Liver (tissue), 3 donors: ENCODE measurements at regions not wholly inside any gene's neighbourhood (a gene's known extent, or its start where the extent isn't known, plus 50 kb on each side); places are given as distances from the start of the nearest gene placed in this dataset.

ENCODE experiments used
- EGR1 ChIP-seq, 2 donors: IDR thresholded peaks; 2 replicates each; pipeline ENCODE4 v1.6.1; 2016 to 2018; ENCODE audit warnings: antibody characterized with exemption in 2 of 2, low read depth in 2 of 2
- FOXA1 ChIP-seq: IDR thresholded peaks from 2 replicates; pipeline ENCODE4 v1.6.1; 2016; ENCODE audit warnings: antibody characterized with exemption
- GABPA ChIP-seq, 2 donors: IDR thresholded peaks in 1 of 2; conservative IDR thresholded peaks in 1 of 2; 2 replicates each; pipeline ENCODE4 v1.6.1; 2016; ENCODE audit warnings: antibody characterized with exemption in 2 of 2, mild to moderate bottlenecking in 1 of 2, moderate library complexity in 1 of 2
- NR2F2 ChIP-seq: IDR thresholded peaks from 2 replicates; pipeline ENCODE4 v1.6.1; 2016; ENCODE audit warnings: antibody characterized with exemption
- RAD21 ChIP-seq, 2 donors: IDR thresholded peaks; 2 replicates each; pipeline ENCODE4 v1.6.1; 2016; ENCODE audit warnings: antibody characterized with exemption in 2 of 2, mild to moderate bottlenecking in 2 of 2
- SP1 ChIP-seq: IDR thresholded peaks from 2 replicates; pipeline ENCODE4 v1.6.1; 2018; ENCODE audit warnings: antibody characterized with exemption, mild to moderate bottlenecking
- TAF1 ChIP-seq: conservative IDR thresholded peaks from 2 replicates; pipeline ENCODE4 v1.6.1; 2016; ENCODE audit warnings: antibody characterized with exemption, mild to moderate bottlenecking
- YY1 ChIP-seq: IDR thresholded peaks from 2 replicates; pipeline ENCODE4 v1.6.1; 2016; ENCODE audit warnings: antibody characterized with exemption, mild to moderate bottlenecking
- TF ChIP-seq, protein P1 (sequence below): fragments of 150-350 bp; IDR thresholded peaks from 2 replicates; pipeline ENCODE4 v1.5.1; 2017; ENCODE audit warnings: improper control_type of control experiment, low read depth, low read length; ENCODE audit not compliant: missing input control
- TF ChIP-seq, protein P2 (sequence below): IDR thresholded peaks from 2 replicates; pipeline ENCODE4 v1.6.1; 2016; ENCODE audit warnings: antibody characterized with exemption, mild to moderate bottlenecking
- TF ChIP-seq, protein P3 (sequence below): IDR thresholded peaks from 2 replicates; pipeline ENCODE4 v1.6.1; 2016; ENCODE audit warnings: antibody characterized with exemption
- TF ChIP-seq, protein P4 (sequence below): IDR thresholded peaks from 2 replicates; pipeline ENCODE4 v1.6.1; 2016; ENCODE audit warnings: antibody characterized with exemption
- donor health status: healthy.
- donor health status: healthy.

DNA sequence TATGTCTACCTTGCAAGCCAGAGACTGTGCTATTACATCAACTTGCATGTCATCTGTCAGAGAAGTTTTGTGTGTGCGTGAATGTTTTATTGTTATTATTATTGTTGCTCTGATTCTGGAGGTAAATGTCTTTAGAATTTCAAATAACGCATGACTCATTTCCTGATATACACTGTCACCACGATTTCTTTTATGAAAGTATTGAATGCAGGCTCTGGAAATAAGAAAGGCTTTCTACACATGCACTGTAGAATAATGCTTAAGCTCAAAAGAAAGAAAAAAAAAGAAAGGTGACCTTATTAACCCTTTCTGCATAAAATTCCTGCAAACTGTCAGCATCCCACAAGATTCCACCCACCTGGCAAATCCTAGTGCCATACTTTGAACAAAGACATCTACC lies 632.9 kb downstream of the ZNF674 start:
- TF ChIP-seq, protein P1, sequence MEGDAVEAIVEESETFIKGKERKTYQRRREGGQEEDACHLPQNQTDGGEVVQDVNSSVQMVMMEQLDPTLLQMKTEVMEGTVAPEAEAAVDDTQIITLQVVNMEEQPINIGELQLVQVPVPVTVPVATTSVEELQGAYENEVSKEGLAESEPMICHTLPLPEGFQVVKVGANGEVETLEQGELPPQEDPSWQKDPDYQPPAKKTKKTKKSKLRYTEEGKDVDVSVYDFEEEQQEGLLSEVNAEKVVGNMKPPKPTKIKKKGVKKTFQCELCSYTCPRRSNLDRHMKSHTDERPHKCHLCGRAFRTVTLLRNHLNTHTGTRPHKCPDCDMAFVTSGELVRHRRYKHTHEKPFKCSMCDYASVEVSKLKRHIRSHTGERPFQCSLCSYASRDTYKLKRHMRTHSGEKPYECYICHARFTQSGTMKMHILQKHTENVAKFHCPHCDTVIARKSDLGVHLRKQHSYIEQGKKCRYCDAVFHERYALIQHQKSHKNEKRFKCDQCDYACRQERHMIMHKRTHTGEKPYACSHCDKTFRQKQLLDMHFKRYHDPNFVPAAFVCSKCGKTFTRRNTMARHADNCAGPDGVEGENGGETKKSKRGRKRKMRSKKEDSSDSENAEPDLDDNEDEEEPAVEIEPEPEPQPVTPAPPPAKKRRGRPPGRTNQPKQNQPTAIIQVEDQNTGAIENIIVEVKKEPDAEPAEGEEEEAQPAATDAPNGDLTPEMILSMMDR: no peak
- no peak for TF ChIP-seq YY1
- TF ChIP-seq, protein P2, sequence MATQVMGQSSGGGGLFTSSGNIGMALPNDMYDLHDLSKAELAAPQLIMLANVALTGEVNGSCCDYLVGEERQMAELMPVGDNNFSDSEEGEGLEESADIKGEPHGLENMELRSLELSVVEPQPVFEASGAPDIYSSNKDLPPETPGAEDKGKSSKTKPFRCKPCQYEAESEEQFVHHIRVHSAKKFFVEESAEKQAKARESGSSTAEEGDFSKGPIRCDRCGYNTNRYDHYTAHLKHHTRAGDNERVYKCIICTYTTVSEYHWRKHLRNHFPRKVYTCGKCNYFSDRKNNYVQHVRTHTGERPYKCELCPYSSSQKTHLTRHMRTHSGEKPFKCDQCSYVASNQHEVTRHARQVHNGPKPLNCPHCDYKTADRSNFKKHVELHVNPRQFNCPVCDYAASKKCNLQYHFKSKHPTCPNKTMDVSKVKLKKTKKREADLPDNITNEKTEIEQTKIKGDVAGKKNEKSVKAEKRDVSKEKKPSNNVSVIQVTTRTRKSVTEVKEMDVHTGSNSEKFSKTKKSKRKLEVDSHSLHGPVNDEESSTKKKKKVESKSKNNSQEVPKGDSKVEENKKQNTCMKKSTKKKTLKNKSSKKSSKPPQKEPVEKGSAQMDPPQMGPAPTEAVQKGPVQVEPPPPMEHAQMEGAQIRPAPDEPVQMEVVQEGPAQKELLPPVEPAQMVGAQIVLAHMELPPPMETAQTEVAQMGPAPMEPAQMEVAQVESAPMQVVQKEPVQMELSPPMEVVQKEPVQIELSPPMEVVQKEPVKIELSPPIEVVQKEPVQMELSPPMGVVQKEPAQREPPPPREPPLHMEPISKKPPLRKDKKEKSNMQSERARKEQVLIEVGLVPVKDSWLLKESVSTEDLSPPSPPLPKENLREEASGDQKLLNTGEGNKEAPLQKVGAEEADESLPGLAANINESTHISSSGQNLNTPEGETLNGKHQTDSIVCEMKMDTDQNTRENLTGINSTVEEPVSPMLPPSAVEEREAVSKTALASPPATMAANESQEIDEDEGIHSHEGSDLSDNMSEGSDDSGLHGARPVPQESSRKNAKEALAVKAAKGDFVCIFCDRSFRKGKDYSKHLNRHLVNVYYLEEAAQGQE: no peak
- no peak for TF ChIP-seq TAF1
- no peak for TF ChIP-seq EGR1 (IDR thresholded peaks at IDR 0.05; ENCODE audit: low read depth in 2 of 2)
- no peak for TF ChIP-seq GABPA (IDR thresholded peaks at IDR 0.05 in 1 of 2, conservative IDR thresholded peaks at IDR 0.05 in 1 of 2)
- TF ChIP-seq RAD21 (IDR thresholded peaks at IDR 0.05): no peak
- no peak for TF ChIP-seq NR2F2
- TF ChIP-seq, protein P3, sequence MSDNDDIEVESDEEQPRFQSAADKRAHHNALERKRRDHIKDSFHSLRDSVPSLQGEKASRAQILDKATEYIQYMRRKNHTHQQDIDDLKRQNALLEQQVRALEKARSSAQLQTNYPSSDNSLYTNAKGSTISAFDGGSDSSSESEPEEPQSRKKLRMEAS: no peak
- TF ChIP-seq FOXA1: no peak
- TF ChIP-seq SP1: no peak
- TF ChIP-seq, protein P4, sequence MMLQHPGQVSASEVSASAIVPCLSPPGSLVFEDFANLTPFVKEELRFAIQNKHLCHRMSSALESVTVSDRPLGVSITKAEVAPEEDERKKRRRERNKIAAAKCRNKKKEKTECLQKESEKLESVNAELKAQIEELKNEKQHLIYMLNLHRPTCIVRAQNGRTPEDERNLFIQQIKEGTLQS: no peak
